ENCODE measurements at regions not wholly inside any gene's neighbourhood (a gene's known extent, or its start where the extent isn't known, plus 50 kb on each side); places are given as distances from the start of the nearest gene placed in this dataset.

DNA sequence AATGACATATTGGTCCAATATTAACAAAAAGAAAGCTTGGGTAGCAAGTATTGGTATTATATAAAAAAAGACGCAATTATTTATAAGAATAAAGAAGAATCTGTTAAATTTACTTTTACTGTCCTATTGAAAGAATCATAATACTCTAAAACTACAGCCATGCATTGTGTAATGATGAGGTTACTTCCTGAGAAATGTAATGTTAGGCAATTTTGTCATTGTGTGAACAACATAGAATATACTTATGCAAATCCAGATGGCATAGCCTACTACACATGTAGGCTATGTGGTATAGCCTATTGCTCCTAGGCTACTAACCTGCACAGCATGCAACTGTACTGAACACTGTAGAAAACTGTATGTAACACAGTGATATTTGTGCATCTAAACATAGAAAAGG, 121.2 kb upstream of the PTGFR start:
- H3K4me1 ChIP-seq (ENCODE audit: control insufficient read depth, insufficient read depth, low read length): peaks cover 38% of the 10 kb centered on the region
- no peak overlapping the region for H3K4me3 ChIP-seq (ENCODE audit: low read length)
- H3K36me3 ChIP-seq (ENCODE audit: insufficient read depth, low read length): no peaks in the 10 kb centered on the region
- peak overlapping the region; percentile 69 for H3K4me2 ChIP-seq (ENCODE audit: low read length)
- no peaks in the 10 kb centered on the region for H3K9me3 ChIP-seq (replicated peaks; ENCODE audit: low read length)
- no peaks in the 10 kb centered on the region for H3K27me3 ChIP-seq (ENCODE audit: control insufficient read depth, insufficient read depth, low read length)
- peak overlapping the region; percentile 72 for H3K9ac ChIP-seq (ENCODE audit: low read depth, low read length)

DNA sequence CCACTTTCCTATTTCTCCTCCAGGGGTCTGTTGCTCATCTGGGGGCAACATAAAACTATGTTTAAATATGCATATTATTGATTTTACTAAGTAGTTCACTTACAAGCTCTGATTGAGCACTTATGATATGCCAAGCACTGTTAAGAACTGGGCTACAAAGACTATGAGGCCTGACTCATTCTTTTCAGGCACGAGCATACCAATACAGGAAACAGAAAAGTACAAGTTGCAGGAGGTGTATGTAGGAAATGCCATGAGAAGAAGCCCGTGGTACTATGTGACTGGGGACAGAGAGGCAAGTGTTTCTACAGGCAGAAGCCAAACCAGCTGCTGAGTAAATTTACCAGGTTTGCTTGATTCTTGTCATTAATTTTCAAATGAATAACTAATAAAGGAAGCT, 120.4 kb upstream of the PTGFR start:
- Histone ChIP-seq H3K4me2 (ENCODE audit: low read length) (peak overlapping the region; percentile 69), H3K36me3 (ENCODE audit: insufficient read depth, low read length) (no peaks in the 10 kb centered on the region), H3K9ac (ENCODE audit: low read depth, low read length) (peak overlapping the region; percentile 72), H3K4me1 (ENCODE audit: control insufficient read depth, insufficient read depth, low read length) (peaks cover 38% of the 10 kb centered on the region), H3K9me3 (replicated peaks; ENCODE audit: low read length) (no peaks in the 10 kb centered on the region), H3K27me3 (ENCODE audit: control insufficient read depth, insufficient read depth, low read length) (no peaks in the 10 kb centered on the region), H3K4me3 (ENCODE audit: low read length) (peak overlapping the region; percentile 38)

DNA sequence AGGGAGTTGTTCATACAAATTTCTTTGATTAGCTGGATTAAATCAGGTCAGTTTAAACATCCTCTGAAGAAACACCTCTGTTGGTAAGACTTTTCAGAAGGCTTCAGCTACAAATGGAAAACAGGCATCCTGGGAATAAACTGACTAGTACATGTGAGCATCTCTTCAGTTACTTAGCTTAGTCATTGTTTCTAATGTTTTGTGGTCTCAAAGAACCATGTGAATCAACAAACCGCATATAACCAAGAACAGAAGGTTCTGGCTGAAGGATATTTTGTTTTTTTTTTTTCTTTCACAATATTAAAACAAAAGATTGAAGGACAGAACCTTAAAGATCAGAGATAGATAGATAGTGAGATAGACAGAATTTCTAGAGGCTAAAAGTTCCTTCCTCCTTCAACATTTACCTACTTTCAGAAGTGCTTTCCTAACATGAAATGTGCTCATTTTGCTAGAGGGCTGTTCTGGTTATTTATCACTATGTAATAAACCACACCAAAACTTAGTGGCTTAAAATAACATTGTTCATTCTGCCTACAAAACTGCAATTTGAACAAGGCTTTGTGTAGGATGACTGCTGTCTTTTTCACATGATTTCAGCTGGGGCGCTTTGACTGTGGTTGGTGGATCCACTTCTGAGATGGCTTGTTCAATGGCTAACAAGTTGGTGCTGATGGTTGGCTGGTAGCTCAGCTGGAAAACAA, 119.8 kb upstream of the PTGFR start:
- Histone ChIP-seq H3K4me1 (ENCODE audit: control insufficient read depth, insufficient read depth, low read length) (peaks cover 39% of the 10 kb centered on the region), H3K36me3 (ENCODE audit: insufficient read depth, low read length) (no peaks in the 10 kb centered on the region), H3K9ac (ENCODE audit: low read depth, low read length) (peak overlapping the region; percentile 72), H3K27me3 (ENCODE audit: control insufficient read depth, insufficient read depth, low read length) (no peaks in the 10 kb centered on the region), H3K9me3 (replicated peaks; ENCODE audit: low read length) (no peaks in the 10 kb centered on the region), H3K4me2 (ENCODE audit: low read length) (peak overlapping the region; percentile 69), H3K4me3 (ENCODE audit: low read length) (peak overlapping the region; percentile 38)

DNA sequence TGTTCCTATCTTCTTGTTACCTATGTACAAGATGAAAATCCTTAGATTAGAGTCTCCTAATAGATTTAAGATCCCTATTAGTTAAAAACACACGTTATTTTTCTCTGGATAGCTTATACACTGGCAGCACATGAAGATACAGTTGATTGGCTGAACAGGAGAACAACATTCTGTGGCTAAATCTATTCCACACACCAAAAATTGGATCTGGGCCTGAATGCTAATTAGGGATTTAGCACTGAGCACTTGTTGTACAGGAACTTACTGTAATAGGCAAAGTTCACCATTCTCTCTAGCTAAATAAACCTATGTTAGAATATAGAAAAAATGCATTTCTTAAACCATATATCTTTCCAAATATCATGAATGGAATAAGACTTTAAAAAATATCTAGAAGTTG, 117.1 kb upstream of the PTGFR start:
- Histone ChIP-seq H3K27me3 (ENCODE audit: control insufficient read depth, insufficient read depth, low read length) (no peaks in the 10 kb centered on the region), H3K4me1 (ENCODE audit: control insufficient read depth, insufficient read depth, low read length) (peaks cover 33% of the 10 kb centered on the region), H3K9me3 (replicated peaks; ENCODE audit: low read length) (no peaks in the 10 kb centered on the region), H3K36me3 (ENCODE audit: insufficient read depth, low read length) (no peaks in the 10 kb centered on the region), H3K4me3 (ENCODE audit: low read length) (no peak overlapping the region), H3K4me2 (ENCODE audit: low read length) (no peak overlapping the region), H3K9ac (ENCODE audit: low read depth, low read length) (no peak overlapping the region)

DNA sequence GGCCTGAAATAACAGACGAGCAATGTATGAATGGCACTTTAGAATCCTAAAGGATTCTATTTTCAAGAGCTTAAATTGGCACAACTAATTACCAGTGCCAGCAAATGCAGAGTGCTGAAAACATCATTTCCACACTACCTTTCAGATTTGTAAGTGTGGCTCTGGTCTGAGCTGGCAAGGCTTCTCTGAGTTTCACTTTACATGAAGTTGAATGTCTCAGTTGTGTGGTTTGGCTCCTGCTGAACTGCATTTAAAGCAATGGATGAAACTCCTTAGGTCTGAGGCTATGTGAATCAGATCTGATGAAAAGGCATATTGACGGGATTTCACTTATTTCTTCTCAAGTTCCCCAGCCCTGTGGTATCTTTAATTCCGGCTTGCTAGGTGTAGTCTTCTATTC, 114.8 kb upstream of the PTGFR start:
- Histone ChIP-seq H3K9ac (ENCODE audit: low read depth, low read length) (no peak overlapping the region), H3K9me3 (replicated peaks; ENCODE audit: low read length) (no peaks in the 10 kb centered on the region), H3K4me2 (ENCODE audit: low read length) (no peak overlapping the region), H3K4me1 (ENCODE audit: control insufficient read depth, insufficient read depth, low read length) (peaks cover 12% of the 10 kb centered on the region), H3K27me3 (ENCODE audit: control insufficient read depth, insufficient read depth, low read length) (no peaks in the 10 kb centered on the region), H3K4me3 (ENCODE audit: low read length) (no peak overlapping the region), H3K36me3 (ENCODE audit: insufficient read depth, low read length) (no peaks in the 10 kb centered on the region)

DNA sequence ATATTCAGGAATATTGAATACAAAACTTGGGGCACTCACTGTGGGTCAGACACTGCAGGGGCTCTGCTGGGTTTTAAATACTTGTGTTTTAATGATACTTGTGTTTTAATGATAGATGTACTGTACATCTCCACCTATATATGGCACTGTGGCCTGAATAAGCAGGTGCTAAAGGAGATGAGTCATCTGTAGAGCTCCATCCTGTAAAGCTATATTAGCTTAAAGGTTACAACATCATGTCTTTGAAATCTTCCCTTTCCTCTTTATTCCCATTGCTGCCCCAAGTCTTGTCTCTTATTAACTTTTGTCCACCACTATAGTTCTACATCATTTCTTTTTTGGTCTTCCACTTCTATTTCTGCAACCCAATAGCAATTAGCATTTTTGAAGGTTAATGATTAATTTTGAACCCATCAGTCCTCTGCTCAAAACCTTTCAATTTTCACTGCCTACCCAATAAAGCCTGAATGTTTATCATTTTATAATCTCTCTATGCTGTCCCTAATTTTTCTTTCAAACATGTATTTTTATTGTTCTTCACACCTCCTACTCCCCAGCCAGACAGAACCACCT, 113.3 kb upstream of the PTGFR start:
- no peaks in the 10 kb centered on the region for H3K36me3 ChIP-seq (ENCODE audit: insufficient read depth, low read length)
- H3K9me3 ChIP-seq (replicated peaks; ENCODE audit: low read length): no peaks in the 10 kb centered on the region
- H3K4me2 ChIP-seq (ENCODE audit: low read length): no peak overlapping the region
- no peaks in the 10 kb centered on the region for H3K27me3 ChIP-seq (ENCODE audit: control insufficient read depth, insufficient read depth, low read length)
- H3K9ac ChIP-seq (ENCODE audit: low read depth, low read length): no peak overlapping the region
- peaks cover 3% of the 10 kb centered on the region for H3K4me1 ChIP-seq (ENCODE audit: control insufficient read depth, insufficient read depth, low read length)
- H3K4me3 ChIP-seq (ENCODE audit: low read length): no peak overlapping the region

DNA sequence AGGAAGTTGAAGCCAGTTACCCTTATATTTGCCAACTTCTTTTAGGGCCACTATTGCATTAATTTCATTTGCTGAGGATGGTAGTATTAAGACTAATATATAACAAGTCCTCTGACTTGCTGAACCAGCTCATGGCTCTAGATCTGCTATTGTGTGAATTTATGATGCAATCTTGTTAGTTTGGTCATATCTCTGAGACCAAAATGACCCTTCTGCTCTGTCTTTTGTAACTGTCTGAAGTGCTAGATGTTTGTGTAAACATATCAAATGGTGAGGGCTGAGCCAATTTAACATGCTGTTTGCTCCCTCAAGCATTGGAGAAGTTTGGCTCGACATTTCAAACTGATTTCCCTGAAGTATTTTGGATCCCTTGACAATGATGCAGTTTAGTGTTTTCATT, 106.9 kb upstream of the PTGFR start:
- Histone ChIP-seq H3K4me1 (ENCODE audit: control insufficient read depth, insufficient read depth, low read length) (no peaks in the 10 kb centered on the region), H3K27me3 (ENCODE audit: control insufficient read depth, insufficient read depth, low read length) (no peaks in the 10 kb centered on the region), H3K9me3 (replicated peaks; ENCODE audit: low read length) (no peaks in the 10 kb centered on the region), H3K4me2 (ENCODE audit: low read length) (no peak overlapping the region), H3K36me3 (ENCODE audit: insufficient read depth, low read length) (no peaks in the 10 kb centered on the region), H3K4me3 (ENCODE audit: low read length) (no peak overlapping the region), H3K9ac (ENCODE audit: low read depth, low read length) (no peak overlapping the region)

DNA sequence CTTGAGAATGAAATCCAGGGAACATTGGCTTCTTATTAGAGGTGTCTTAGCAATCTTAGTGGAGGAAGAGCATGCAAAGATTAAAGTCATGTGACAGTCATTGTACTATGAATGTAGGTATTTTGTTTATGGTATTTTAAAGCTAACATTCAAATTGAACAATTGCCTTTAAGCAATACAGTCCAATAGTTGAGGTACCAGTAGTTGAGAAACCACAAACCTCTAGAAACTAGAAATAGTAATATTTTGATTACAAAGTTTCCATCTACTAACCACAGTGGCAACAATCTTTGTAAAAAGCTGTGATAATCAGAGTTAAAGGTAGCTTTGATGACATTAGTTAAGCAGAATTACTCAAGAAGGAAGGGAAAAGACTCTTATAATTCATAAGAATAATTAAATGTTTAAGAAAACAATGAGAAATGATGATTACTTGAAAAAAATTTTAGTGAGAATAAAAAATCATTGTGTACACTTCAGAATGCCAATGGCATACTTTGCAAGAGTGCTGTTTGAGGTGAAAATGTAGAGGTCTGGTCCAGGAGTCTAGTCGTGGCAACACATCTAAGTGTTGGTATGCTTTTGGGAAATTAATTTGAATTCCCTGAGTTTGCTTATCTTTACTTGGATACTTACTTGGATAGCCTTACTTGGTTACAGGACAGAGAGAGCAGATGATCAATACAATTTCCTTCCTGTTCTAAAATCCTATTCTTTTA, 104.9 kb upstream of the PTGFR start:
- no peaks in the 10 kb centered on the region for H3K9me3 ChIP-seq (replicated peaks; ENCODE audit: low read length)
- no peaks in the 10 kb centered on the region for H3K36me3 ChIP-seq (ENCODE audit: insufficient read depth, low read length)

DNA sequence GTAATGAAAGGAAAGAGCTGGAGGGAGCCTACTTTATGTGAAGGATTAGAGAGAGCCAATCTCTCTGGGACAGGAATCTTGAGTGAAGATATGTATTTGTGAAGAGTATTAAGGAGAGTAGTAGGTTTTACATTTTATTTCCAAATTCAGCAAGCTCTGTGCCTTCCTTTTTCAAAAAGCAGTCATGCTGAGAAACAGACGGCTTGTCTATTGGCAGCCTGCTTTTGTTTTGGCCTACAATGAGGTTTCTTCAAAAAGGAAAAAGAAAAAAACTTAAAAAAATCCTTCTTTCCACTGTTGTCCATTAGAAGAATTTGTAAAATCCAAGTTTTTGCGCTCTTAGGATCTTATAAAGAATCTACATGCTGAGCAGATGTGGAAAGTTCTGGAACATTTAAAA, 103.6 kb upstream of the PTGFR start:
- no peak overlapping the region for H3K4me2 ChIP-seq (ENCODE audit: low read length)
- no peaks in the 10 kb centered on the region for H3K27me3 ChIP-seq (ENCODE audit: control insufficient read depth, insufficient read depth, low read length)
- H3K9ac ChIP-seq (ENCODE audit: low read depth, low read length): no peak overlapping the region
- H3K4me1 ChIP-seq (ENCODE audit: control insufficient read depth, insufficient read depth, low read length): no peaks in the 10 kb centered on the region
- H3K36me3 ChIP-seq (ENCODE audit: insufficient read depth, low read length): no peaks in the 10 kb centered on the region
- no peaks in the 10 kb centered on the region for H3K9me3 ChIP-seq (replicated peaks; ENCODE audit: low read length)
- no peak overlapping the region for H3K4me3 ChIP-seq (ENCODE audit: low read length)

More for the DNA sequence above, 104.9 kb upstream of the PTGFR start:
- Histone ChIP-seq H3K4me2 (ENCODE audit: low read length) (no peak overlapping the region), H3K4me1 (ENCODE audit: control insufficient read depth, insufficient read depth, low read length) (no peaks in the 10 kb centered on the region), H3K9ac (ENCODE audit: low read depth, low read length) (no peak overlapping the region), H3K27me3 (ENCODE audit: control insufficient read depth, insufficient read depth, low read length) (no peaks in the 10 kb centered on the region), H3K4me3 (ENCODE audit: low read length) (no peak overlapping the region)

DNA sequence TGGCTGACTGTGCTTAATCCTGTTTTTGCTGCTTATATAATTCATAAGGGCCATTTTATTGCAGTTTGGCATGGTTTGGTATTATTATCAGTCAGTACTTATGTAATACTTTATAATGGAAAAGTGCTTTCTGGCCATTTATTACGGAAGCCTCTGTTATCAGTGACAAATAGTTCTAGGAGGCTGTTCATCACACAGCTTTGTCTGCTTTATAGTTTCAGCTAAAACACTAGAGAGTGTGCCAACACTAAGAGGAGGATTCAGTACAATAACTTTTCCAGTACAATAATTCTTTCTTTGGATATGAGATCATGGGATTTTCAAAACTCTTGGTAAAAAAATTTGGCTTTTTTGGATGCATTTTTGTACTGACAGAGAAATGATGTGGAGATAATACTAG, 102.9 kb upstream of the PTGFR start:
- no peak overlapping the region for H3K4me3 ChIP-seq (ENCODE audit: low read length)
- H3K36me3 ChIP-seq (ENCODE audit: insufficient read depth, low read length): no peaks in the 10 kb centered on the region
- H3K27me3 ChIP-seq (ENCODE audit: control insufficient read depth, insufficient read depth, low read length): no peaks in the 10 kb centered on the region
- H3K4me1 ChIP-seq (ENCODE audit: control insufficient read depth, insufficient read depth, low read length): no peaks in the 10 kb centered on the region
- no peak overlapping the region for H3K9ac ChIP-seq (ENCODE audit: low read depth, low read length)
- no peaks in the 10 kb centered on the region for H3K9me3 ChIP-seq (replicated peaks; ENCODE audit: low read length)
- H3K4me2 ChIP-seq (ENCODE audit: low read length): no peak overlapping the region

DNA sequence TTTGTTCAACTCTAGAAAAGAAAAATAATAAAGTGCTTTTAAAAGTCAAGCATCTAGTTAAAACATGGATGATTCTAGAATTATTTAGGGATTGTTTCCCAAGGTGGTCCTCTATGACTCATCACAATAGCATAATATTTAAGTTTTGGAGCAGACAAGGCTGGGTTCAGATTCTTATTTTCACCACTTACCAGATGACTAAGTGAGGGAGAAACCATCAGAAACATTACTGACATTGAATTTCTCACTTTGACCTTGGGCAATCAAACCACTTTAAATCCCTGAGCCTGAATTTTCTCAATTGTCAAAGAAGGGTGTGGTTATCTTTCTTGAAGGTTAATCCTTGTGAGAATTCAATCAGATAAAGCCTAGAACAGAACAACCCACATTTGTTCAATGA, 102.5 kb upstream of the PTGFR start:
- H3K9me3 ChIP-seq (replicated peaks; ENCODE audit: low read length): no peaks in the 10 kb centered on the region
- H3K4me1 ChIP-seq (ENCODE audit: control insufficient read depth, insufficient read depth, low read length): no peaks in the 10 kb centered on the region
- H3K27me3 ChIP-seq (ENCODE audit: control insufficient read depth, insufficient read depth, low read length): no peaks in the 10 kb centered on the region
- no peaks in the 10 kb centered on the region for H3K36me3 ChIP-seq (ENCODE audit: insufficient read depth, low read length)
- H3K4me2 ChIP-seq (ENCODE audit: low read length): no peak overlapping the region
- H3K9ac ChIP-seq (ENCODE audit: low read depth, low read length): no peak overlapping the region
- H3K4me3 ChIP-seq (ENCODE audit: low read length): no peak overlapping the region

DNA sequence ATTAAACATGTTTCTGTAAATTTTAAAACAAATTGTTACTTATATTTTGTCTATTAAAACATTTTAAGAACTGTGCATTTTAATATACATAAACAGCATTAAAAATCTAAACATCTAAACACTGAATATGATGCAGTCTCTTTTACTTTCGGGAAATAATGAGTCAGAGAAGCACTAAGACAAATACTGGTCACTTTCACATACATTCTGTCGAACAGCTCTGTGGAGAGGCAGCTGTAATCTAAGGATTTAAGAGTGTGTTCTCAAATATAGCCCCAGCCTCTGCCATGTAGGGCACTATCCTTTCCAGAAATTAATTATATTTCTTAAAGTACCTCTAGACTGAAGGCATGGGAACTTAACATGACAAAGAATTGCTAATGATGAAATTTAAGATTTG, 89.6 kb upstream of the PTGFR start:
- Histone ChIP-seq H3K9ac (ENCODE audit: low read depth, low read length) (no peak overlapping the region), H3K36me3 (ENCODE audit: insufficient read depth, low read length) (no peaks in the 10 kb centered on the region), H3K4me1 (ENCODE audit: control insufficient read depth, insufficient read depth, low read length) (no peaks in the 10 kb centered on the region), H3K4me2 (ENCODE audit: low read length) (no peak overlapping the region), H3K4me3 (ENCODE audit: low read length) (no peak overlapping the region), H3K9me3 (replicated peaks; ENCODE audit: low read length) (no peaks in the 10 kb centered on the region), H3K27me3 (ENCODE audit: control insufficient read depth, insufficient read depth, low read length) (no peaks in the 10 kb centered on the region)
